Stomach (tissue), 4 donors: ENCODE measurements at regions not wholly inside any gene's neighbourhood (a gene's known extent, or its start where the extent isn't known, plus 50 kb on each side); places are given as distances from the start of the nearest gene placed in this dataset.

Source experiments
- EP300 ChIP-seq: sonication (generic); formaldehyde crosslinking; IDR thresholded peaks from one replicate; pipeline ENCODE4 v1.6.1; 2017; ENCODE audit warnings: antibody characterized with exemption
- POLR2A ChIP-seq, 4 donors: fragments of 450-650 bp; IDR thresholded peaks; one replicate each; pipeline ENCODE4 v1.6.1; 2016; ENCODE audit warnings: antibody characterized with exemption in 4 of 4, control low read depth in 2 of 4, mild to moderate bottlenecking in 1 of 4, moderate library complexity in 1 of 4
- TF ChIP-seq, protein P1 (sequence below), 7 experiments: fragments of 450-650 bp in 4 of 7; fragments of 200-600 bp in 3 of 7; sonication (generic) in 3 of 7; IDR thresholded peaks; one replicate each; pipeline ENCODE4 v1.5.1; 2016 to 2019; ENCODE audit warnings: antibody characterized with exemption in 7 of 7, control low read depth in 2 of 7, mild to moderate bottlenecking in 1 of 7

DNA sequence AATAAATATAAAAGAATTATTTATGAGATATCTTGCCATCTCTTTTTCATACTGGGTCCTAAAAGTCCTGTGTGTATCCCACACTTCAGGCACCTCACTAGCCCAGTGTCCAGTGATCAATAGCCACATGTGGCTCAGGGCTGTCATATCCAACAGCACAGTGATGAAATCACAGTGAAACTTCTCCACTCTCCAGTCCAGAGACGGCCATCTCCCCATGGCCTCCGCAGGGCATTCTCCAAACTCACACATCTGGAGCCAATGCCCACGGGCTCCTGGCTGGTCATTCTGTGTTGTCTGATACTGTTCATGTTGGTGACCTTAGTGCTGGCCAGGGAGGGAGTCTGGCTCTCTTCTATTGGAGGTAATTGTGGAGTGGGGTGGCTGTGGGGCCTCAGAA is 125.2 kb upstream of the SDK2 start:
- no peak for TF ChIP-seq POLR2A (IDR thresholded peaks at IDR 0.05)
- TF ChIP-seq EP300: no peak
- TF ChIP-seq, protein P1, sequence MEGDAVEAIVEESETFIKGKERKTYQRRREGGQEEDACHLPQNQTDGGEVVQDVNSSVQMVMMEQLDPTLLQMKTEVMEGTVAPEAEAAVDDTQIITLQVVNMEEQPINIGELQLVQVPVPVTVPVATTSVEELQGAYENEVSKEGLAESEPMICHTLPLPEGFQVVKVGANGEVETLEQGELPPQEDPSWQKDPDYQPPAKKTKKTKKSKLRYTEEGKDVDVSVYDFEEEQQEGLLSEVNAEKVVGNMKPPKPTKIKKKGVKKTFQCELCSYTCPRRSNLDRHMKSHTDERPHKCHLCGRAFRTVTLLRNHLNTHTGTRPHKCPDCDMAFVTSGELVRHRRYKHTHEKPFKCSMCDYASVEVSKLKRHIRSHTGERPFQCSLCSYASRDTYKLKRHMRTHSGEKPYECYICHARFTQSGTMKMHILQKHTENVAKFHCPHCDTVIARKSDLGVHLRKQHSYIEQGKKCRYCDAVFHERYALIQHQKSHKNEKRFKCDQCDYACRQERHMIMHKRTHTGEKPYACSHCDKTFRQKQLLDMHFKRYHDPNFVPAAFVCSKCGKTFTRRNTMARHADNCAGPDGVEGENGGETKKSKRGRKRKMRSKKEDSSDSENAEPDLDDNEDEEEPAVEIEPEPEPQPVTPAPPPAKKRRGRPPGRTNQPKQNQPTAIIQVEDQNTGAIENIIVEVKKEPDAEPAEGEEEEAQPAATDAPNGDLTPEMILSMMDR (IDR thresholded peaks at IDR 0.05): no peak
